ENCODE measurements at regions not wholly inside any gene's neighbourhood (a gene's known extent, or its start where the extent isn't known, plus 50 kb on each side); places are given as distances from the start of the nearest gene placed in this dataset.

DNA sequence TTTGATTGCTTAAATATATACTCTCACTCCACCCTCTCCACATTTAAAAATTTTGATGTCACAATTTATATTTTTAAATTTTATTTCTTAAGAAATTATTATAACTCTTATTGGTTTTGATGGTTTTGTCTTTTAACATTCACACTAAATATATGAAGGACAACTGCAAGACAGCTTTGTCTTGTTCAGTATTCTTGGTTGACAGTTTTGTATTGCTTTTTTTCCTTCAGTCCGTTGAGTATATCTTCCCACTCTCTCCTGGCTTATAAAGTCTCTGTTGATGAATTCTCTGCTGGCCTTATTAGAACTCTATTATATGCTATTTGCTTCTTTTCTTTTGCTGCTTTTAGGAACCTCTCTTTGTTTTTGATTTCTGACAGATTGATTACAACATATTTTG lies 392.2 kb downstream of the C6orf118 start:
- no peak for DNase-seq (ENCODE audit: low read depth in 3 of 3)

DNA sequence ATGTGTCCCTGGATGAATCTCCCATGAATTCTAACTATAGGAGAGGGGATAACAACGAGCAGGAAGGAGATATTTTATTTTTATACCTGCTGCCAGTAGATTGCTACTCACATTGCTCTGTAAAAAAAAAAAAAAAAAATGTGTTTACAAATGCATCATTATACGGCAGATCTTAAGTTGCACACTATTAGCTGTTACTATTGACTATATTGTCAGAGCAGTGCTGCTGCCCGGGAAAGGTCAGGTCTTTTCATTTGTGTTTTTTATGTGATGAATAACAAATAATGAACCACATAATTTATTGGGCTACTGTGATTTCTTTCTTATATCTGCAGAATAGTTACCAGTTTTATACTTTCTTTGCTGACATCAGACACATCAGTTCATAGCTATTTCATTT lies 393.3 kb downstream of the C6orf118 start:
- DNase-seq (ENCODE audit: low read depth in 3 of 3) = no peak

- DNase-seq (ENCODE audit: low read depth in 3 of 3) = no peak
Observed at GRCh38 chr6:164911873-164912580, 397.4 kb downstream of the C6orf118 start.

GRCh38 chr6:164911151-164911550 lies 398.3 kb downstream of the C6orf118 start:
- DNase-seq (ENCODE audit: low read depth in 3 of 3) = no peak

- DNase-seq (ENCODE audit: low read depth in 3 of 3) = no peak
Observed at GRCh38 chr6:164906766-164907165, 402.6 kb downstream of the C6orf118 start.

DNA sequence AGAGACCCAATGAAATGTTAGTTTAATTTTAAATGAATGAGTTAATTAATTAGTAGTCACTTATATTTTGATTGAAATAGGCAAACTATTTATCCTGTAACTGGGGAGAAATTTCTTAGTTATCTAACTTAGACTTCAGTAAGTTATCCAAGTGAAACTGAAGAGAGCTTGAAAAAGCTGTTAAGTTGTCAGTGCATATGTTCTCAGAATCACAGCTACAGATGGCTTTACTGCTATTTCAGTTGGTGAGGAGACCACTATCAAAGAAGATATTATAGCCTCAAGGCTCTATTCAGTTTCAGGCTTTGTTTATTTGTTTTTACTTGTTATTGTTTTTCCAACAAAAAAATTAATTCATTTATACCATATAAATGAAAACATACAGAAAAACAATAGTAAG lies 404.1 kb downstream of the C6orf118 start:
- DNase-seq (ENCODE audit: low read depth in 3 of 3) = no peak

- DNase-seq (ENCODE audit: low read depth in 3 of 3) = no peak
Observed at GRCh38 chr6:164898412-164898811, 411.0 kb downstream of the C6orf118 start.

GRCh38 chr6:164897523-164898235 lies 411.7 kb downstream of the C6orf118 start:
- DNase-seq (ENCODE audit: low read depth in 3 of 3) = no peak

- no peak for DNase-seq (ENCODE audit: low read depth in 3 of 3)
Observed at GRCh38 chr6:164889980-164890379, 419.4 kb downstream of the C6orf118 start.

GRCh38 chr6:164887660-164888059 lies 421.7 kb downstream of the C6orf118 start:
- DNase-seq (ENCODE audit: low read depth in 3 of 3) = no peak

DNA sequence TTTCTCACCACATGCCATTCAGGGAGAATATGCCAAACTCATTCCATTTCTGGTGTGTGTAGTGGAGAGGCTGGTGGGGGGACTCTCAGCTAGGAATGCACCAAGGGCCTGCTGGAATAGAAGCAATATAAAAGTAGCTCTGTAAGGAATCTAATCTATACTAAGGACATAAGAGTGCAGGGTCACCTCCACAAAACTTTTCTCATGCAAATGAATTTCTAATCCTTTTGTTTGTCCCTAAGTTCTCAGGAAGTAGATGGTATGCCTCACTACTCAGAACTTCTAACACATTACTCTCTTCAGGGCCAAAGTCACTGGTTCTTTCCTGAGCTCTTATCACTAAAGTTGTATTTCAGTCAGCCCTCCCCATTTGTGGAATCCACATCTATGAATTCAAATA lies 427.2 kb downstream of the C6orf118 start:
- DNase-seq (ENCODE audit: low read depth in 3 of 3) = no peak

GRCh38 chr6:164871783-164872182 lies 437.6 kb downstream of the C6orf118 start:
- no peak for DNase-seq (ENCODE audit: low read depth in 3 of 3)

GRCh38 chr6:164870164-164870563 lies 439.2 kb downstream of the C6orf118 start:
- DNase-seq (ENCODE audit: low read depth in 3 of 3) = no peak

- no peak for DNase-seq (ENCODE audit: low read depth in 3 of 3)
Observed at GRCh38 chr6:164861967-164862366, 447.4 kb downstream of the C6orf118 start.

- no peak for DNase-seq (ENCODE audit: low read depth in 3 of 3)
Observed at GRCh38 chr6:164859816-164860215, 449.6 kb downstream of the C6orf118 start.

GRCh38 chr6:164856138-164856537 lies 453.3 kb downstream of the C6orf118 start:
- no peak for DNase-seq (ENCODE audit: low read depth in 3 of 3)

DNA sequence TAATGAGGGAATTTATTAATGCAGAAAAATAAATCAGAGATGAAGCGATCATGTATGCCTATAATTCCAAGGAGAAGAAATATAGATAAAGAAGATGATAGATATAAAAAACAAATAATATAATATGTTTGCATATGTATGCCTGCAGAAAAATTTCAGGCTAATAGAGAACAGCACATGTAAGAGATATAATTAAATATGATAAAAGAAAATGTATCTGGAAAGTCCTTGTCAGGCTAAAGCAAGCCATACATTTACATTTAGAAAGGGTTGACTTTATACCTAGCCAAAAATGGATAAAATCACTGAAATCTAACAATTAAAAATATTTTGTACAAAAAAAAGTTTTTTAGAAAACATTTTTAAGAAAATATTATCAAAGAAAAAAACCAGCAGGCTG lies 454.1 kb downstream of the C6orf118 start:
- DNase-seq (ENCODE audit: low read depth in 3 of 3) = no peak

GRCh38 chr6:164854526-164854925 lies 454.9 kb downstream of the C6orf118 start:
- DNase-seq (ENCODE audit: low read depth in 3 of 3) = no peak

DNA sequence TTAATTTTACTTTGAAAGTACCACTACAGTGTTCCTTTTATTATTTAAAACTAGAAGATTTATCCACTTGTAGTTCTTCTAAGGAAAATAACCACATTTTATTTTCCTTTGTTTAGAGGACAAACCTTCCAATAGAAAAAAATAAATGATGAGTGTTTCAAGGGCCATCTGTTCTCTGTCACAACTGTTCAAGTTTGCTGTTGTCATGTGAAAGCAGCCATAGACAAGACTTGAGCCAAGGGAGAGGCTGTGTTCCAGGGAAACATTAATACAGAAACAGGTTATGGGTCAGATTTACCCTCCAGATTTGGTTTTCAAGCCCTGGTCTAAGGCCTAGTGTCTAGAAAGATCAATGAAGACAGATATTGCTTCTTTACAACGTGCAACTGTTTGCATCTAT lies 463.6 kb downstream of the C6orf118 start:
- DNase-seq (ENCODE audit: low read depth in 3 of 3) = no peak

DNA sequence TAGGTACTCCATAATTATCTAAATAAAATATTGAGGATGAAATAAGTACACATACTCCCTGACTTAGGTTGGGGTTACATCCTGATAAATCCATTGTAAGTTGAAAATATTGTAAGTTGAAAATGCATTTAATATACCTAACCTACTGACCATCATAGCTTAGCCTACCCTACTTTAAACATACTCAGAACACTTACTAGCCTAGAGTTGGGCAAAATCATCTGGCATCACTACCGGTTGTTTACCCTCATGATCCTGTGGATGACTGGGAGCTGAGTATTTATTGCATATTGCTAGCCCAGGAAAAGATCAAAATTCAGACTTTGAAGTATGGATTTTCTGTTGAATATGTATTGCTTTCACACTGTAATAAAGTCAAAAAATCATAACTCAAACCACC lies 467.3 kb downstream of the C6orf118 start:
- DNase-seq (ENCODE audit: low read depth in 3 of 3) = no peak

DNA sequence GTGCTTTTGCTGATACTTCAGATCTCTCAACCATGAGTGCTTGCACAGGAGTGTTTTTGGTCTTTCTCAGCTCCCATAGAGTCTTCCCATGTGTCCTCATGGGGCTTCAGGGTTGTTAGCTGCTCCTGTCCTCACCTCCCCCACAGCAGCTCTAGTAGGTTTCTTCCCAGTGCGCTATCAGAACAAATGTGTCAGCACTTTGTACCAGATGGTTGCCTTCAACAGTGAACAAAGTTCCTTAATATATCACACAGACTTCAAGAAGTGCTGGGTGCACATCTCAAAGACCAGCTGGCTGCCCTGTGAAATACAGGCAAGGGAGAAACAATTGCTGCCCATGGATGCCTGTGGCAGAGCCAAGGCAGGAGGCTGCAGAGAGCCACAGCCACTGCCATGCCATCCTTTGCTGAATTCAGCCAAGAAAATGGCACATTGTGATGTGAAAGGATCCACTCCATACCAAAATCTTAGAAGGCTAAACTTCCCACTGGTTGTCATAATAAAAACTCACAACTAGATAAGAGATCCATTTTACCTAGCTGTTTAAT lies 471.3 kb downstream of the C6orf118 start:
- no peak for DNase-seq (ENCODE audit: low read depth in 3 of 3)

GRCh38 chr6:164836486-164836885 lies 472.9 kb downstream of the C6orf118 start:
- DNase-seq (ENCODE audit: low read depth in 3 of 3) = no peak

DNA sequence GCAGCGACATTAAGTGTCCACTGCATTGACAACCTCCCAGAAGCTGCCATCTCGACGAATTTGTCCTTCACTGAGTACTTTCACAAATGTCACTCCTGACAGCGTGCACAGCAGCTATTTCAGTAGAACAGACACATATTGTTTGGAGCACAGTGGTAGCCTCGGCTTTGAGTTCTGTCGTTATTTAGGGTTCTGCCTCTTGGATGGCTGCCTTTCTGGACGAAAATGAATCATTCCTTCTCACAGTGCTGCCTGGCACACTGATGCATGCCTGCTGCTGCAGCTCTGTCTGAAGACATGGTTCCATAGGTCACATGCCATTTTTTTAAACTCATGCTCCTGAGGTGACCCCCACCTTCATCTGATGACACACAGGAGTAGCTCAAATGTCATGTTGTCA lies 477.0 kb downstream of the C6orf118 start:
- DNase-seq (ENCODE audit: low read depth in 3 of 3) = no peak

Data from stimulated activated CD4-positive, alpha-beta T cell treated with anti-CD3 and anti-CD28 coated beads, TNF-alpha, amount 100 ng/mL, for 24 hours (primary cell).